ENCODE measurements at regions not wholly inside any gene's neighbourhood (a gene's known extent, or its start where the extent isn't known, plus 50 kb on each side); places are given as distances from the start of the nearest gene placed in this dataset.

GRCh38 chr10:8712656-8713055 lies 658.2 kb downstream of the GATA3 start:
- TF ChIP-seq CTCF (IDR thresholded peaks at IDR 0.05) = no peak
- TF ChIP-seq EP300 (IDR thresholded peaks at IDR 0.05) = no peak
